ENCODE measurements at regions not wholly inside any gene's neighbourhood (a gene's known extent, or its start where the extent isn't known, plus 50 kb on each side); places are given as distances from the start of the nearest gene placed in this dataset.

GRCh38 chr4:20352163-20352431 lies 100.4 kb downstream of the SLIT2 start:
- FAIRE-seq, result no peak
- no peak for DNase-seq (ENCODE audit: low spot score)

DNA sequence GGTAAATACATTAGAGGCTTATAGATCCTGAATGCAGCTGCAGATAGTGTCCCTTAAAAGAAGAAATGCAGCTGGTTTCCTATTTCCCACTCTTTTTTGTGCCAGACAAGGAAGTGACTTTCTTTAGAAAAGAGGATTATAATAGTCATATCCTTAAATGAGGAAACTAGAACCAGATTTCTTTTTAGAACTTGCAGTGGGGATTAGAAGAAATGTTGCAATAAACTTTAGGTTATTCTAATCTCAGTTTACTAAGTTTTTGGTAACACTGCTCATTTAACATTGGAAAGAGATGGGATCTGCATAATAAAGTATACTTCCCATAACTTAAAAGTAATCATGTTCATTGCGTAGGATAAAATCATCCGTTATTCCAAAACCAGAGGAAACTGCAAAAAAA lies 101.9 kb downstream of the SLIT2 start:
- FAIRE-seq, result no peak
- no peak for DNase-seq (ENCODE audit: low spot score)

- DNase-seq (ENCODE audit: low spot score) (no peak), FAIRE-seq (no peak)
These were observed 102.4 kb downstream of the SLIT2 start for GRCh38 chr4:20354120-20354519.

GRCh38 chr4:20356565-20356964 lies 104.9 kb downstream of the SLIT2 start:
- FAIRE-seq, result no peak

GRCh38 chr4:20358110-20358509 lies 106.4 kb downstream of the SLIT2 start:
- FAIRE-seq (no peak), DNase-seq (ENCODE audit: low spot score) (no peak)

More at GRCh38 chr4:20356565-20356964, 104.9 kb downstream of the SLIT2 start:
- DNase-seq (ENCODE audit: low spot score), result no peak

- no peak for DNase-seq (ENCODE audit: low spot score)
- no peak for FAIRE-seq
These were observed 108.0 kb downstream of the SLIT2 start for GRCh38 chr4:20359692-20360091.

- no peak for FAIRE-seq
- DNase-seq (ENCODE audit: low spot score), result no peak
These were observed 110.4 kb downstream of the SLIT2 start for GRCh38 chr4:20362148-20362547.

GRCh38 chr4:20364969-20365368 lies 113.3 kb downstream of the SLIT2 start:
- FAIRE-seq (no peak), DNase-seq (ENCODE audit: low spot score) (no peak)

- FAIRE-seq (no peak), DNase-seq (ENCODE audit: low spot score) (no peak)
These were observed 115.7 kb downstream of the SLIT2 start for GRCh38 chr4:20367446-20367845.

GRCh38 chr4:20368926-20369325 lies 117.2 kb downstream of the SLIT2 start:
- DNase-seq (ENCODE audit: low spot score), result no peak
- FAIRE-seq, result no peak

DNA sequence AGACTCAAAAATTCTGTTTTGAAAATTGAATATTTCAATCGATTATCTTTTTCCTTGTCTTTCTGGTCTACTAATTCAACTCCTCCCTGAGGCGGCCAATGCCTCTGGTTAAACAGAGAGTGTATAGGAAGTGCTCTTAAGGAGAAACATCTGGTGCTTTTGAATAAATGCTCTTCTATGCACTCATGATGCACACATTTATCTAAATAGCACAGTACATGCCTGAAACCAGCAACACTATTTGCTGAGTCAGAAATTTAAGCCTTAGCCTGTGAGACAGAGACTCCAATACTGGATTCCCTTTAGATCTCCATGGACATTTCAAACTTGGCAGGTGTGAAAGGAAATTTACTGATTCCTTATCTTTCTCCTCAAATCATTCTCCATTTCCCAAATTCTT lies 118.6 kb downstream of the SLIT2 start:
- FAIRE-seq (no peak), DNase-seq (ENCODE audit: low spot score) (no peak)

DNA sequence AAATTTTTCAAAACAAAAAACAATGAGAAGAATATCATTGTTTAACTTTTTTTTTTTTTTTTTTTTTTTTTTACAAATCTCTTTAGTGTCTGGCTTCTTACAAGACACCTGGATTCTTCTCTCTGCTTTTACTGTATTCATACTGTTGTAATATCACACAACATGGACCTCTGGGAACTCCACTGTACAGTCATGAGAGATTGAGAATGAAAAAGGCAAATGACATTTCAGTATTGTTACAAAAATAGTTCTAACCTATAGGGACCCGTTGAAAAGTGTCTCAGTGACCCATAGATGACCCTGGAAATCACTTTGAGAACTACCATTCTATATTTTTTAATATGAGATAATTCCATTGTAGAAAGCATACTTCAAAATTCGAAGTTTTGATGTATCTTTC lies 124.4 kb downstream of the SLIT2 start:
- DNase-seq (ENCODE audit: low spot score), result no peak
- no peak for FAIRE-seq

DNA sequence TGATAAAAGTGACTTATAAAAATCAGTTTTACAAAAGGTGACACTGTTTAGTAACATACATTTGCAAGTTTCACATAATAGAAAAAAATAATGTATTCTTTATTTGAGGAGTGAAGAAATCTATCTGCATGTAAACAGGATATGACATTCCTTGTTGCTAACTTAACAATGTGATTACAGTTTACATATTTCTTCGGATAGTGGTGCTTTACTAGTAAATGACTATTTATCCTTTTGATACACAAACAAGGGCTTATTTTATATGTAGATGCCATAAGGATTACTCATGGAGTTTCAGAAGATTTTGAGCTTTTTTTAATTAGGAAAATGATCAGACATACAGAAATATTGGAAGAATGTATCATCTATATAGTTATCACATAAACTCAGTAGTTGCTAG lies 126.5 kb downstream of the SLIT2 start:
- no peak for DNase-seq (ENCODE audit: low spot score)
- FAIRE-seq, result no peak

GRCh38 chr4:20381005-20381404 lies 129.3 kb downstream of the SLIT2 start:
- FAIRE-seq, result no peak
- no peak for DNase-seq (ENCODE audit: low spot score)

- FAIRE-seq, result no peak
These were observed 131.6 kb downstream of the SLIT2 start for GRCh38 chr4:20383283-20383682.

GRCh38 chr4:20383969-20384368 lies 132.3 kb downstream of the SLIT2 start:
- DNase-seq (ENCODE audit: low spot score), result no peak

More at GRCh38 chr4:20383283-20383682, 131.6 kb downstream of the SLIT2 start:
- DNase-seq (ENCODE audit: low spot score), result no peak

DNA sequence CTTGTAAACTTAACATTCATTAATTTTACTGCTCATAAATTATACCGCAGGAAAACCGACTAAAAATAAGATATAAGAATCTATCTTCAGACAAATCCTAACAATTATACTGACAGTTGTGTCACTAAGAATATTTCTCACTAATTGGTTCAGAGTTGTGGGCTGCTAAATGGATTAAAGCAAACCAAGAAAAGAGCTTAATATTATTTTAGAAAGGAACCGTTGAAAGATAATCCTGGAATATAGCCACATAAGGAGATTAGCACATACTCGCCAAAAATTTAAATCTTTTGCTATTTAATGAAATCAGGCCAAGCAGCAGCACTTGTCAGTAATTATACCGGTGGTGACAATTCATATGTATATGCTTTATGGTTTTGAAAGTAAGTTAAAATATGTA lies 132.8 kb downstream of the SLIT2 start:
- DNase-seq (ENCODE audit: low spot score) (no peak), FAIRE-seq (no peak)

More at GRCh38 chr4:20383969-20384368, 132.3 kb downstream of the SLIT2 start:
- no peak for FAIRE-seq

DNA sequence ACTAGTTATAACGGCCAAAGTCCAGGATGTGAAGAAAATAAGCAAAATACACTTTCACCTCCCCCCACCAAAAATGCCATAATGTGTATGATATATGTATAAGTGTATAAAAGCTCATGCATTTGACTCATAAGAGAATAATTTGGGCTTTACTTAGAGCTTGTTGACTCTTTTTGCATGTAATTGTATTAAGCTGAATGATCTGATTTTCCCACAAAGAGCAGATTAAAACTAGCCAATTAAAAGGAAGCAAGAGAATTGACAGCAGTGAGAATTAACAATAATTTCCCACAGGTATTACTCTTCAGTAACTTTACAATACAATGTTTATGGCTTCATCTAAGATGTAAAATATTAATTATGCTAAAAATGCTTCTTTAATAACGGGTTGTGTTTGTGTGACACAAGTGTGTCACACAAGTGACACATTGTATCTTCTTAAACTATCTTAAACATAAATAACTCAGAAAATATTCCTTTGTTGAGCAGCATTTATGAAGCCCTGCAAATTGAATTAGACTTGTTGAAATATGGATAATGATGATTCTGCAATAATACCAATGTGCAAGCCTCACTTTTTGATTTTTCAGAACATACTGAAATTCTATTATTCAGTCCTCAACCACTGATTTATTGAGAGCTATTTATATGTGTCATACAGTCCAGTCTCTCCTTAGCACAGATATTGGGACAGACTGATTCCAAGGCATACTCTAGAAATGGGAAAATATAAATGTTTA lies 134.5 kb downstream of the SLIT2 start:
- FAIRE-seq, result no peak
- no peak for DNase-seq (ENCODE audit: low spot score)

- DNase-seq (ENCODE audit: low spot score) (no peak), FAIRE-seq (no peak)
These were observed 135.2 kb downstream of the SLIT2 start for GRCh38 chr4:20386906-20387305.

DNA sequence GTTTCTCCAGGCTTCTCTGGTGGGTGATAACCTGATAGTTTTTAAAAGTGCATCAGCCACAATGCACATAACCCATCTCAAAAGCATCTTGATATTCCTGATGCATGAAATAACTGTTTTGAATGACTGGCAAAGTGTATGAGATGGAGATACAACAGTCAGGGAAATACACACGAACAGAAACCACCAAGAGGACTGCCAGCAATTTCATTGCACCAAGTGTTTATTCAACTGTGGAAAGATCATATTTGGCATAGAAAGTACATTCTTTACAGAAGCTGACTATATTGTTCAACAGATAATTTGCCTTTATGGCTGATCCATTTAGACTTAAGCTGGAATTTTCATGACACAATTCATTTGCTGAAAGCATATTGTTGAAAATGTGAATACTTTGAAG lies 139.5 kb downstream of the SLIT2 start:
- FAIRE-seq (no peak), DNase-seq (ENCODE audit: low spot score) (no peak)

- no peak for FAIRE-seq
- no peak for DNase-seq (ENCODE audit: low spot score)
These were observed 140.2 kb downstream of the SLIT2 start for GRCh38 chr4:20391912-20392311.

GRCh38 chr4:20393486-20394100 lies 141.9 kb downstream of the SLIT2 start:
- DNase-seq (ENCODE audit: low spot score) (no peak), FAIRE-seq (no peak)

- DNase-seq (ENCODE audit: low spot score), result no peak
- FAIRE-seq, result no peak
These were observed 142.8 kb downstream of the SLIT2 start for GRCh38 chr4:20394512-20394911.

All from urothelium cell line (cell line).